Heart right ventricle (tissue), 16 donors: ENCODE measurements at regions not wholly inside any gene's neighbourhood (a gene's known extent, or its start where the extent isn't known, plus 50 kb on each side); places are given as distances from the start of the nearest gene placed in this dataset.
"Not testable (repeated sequence)": the region's sequence is repeated elsewhere in the genome, so short reads cannot be mapped to it uniquely, and the experiment has no call there.

ENCODE experiments used
- ATAC-seq, 8 donors: fragments of 200-7000 bp; cut with Tn5 transposase; one replicate each; pipeline ENCODE4 v1.9.1; 2020; ENCODE audit warnings: mild to moderate bottlenecking in 8 of 8, moderate library complexity in 8 of 8, moderate number of reproducible peaks in 1 of 8
- DNase-seq, 2 donors: peaks; one replicate each; pipeline ENCODE4 v3.0.0-alpha.2; 2020
- H3K27ac ChIP-seq, 10 donors: fragments of 200-600 bp; sonication (generic) in 2 of 10; one replicate each; pipeline versions ENCODE4 v1.5.0 to v1.8.0; 2020 to 2022; ENCODE audit warnings: mild to moderate bottlenecking in 3 of 10
- H3K27me3 ChIP-seq, 7 donors: fragments of 200-600 bp; one replicate each; pipeline ENCODE4 v1.8.0; 2021 to 2022; ENCODE audit warnings: mild to moderate bottlenecking in 2 of 7
- H3K36me3 ChIP-seq, 9 donors: fragments of 200-600 bp; sonication (generic) in 1 of 9; one replicate each; pipeline versions ENCODE4 v1.5.0 to v1.8.0; 2020 to 2022; ENCODE audit warnings: mild to moderate bottlenecking in 2 of 9
- H3K4me1 ChIP-seq, 9 donors: fragments of 200-600 bp; sonication (generic) in 1 of 9; one replicate each; pipeline versions ENCODE4 v1.5.0 to v1.8.0; 2020 to 2022; ENCODE audit warnings: mild to moderate bottlenecking in 4 of 9
- H3K4me3 ChIP-seq, 10 donors: fragments of 200-600 bp; sonication (generic) in 2 of 10; one replicate each; pipeline versions ENCODE4 v1.5.0 to v1.8.0; 2020 to 2022; ENCODE audit warnings: mild to moderate bottlenecking in 7 of 10, moderate library complexity in 2 of 10
- H3K9me3 ChIP-seq, 11 donors: fragments of 200-600 bp in 10 of 11; sonication (generic) in 2 of 11; one replicate each; pipeline versions ENCODE4 v1.5.0 to v1.8.0; 2013 to 2022; ENCODE audit warnings: mild to moderate bottlenecking in 2 of 11, control low read depth in 1 of 11, moderate library complexity in 1 of 11
- WGBS, 2 donors: extraction: QIAGEN DNeasy Blood & Tissue Kit; methylation state at CpG; one replicate each; pipeline ENCODE4 v1.1.7; 2013; ENCODE audit warnings: inconsistent platforms in 1 of 2; 5-methylcytosine and 5-hydroxymethylcytosine counted together
- intact Hi-C, 10 donors: fragments of 100-400 bp; cut with DNase I; formaldehyde crosslinking; loops; one replicate each; pipeline versions ENCODE4 v1.11.1 to v1.14.2; 2022
- TF ChIP-seq, protein P1 (sequence below), 9 donors: fragments of 200-600 bp; sonication (generic) in 2 of 9; IDR thresholded peaks; one replicate each; pipeline versions ENCODE4 v1.5.0 to v1.8.0; 2021 to 2022; ENCODE audit warnings: antibody characterized with exemption in 9 of 9, mild to moderate bottlenecking in 5 of 9, moderate library complexity in 1 of 9
- donor health status: Arrhythmogenic right ventricular cardiomyopathy.
- donor health status: ischemic (EF 13 %, LVEDD 7.1; RV severe dilation, severe dysfunction).
- donor health status: healthy with polysubstance abuse.
- donor health status: DM: no; HTN: yes; CAD: no.
- donor health status: DM: no; HTN: no; CAD: no.
- donor health status: ischemic (EF 25% LVEDD 6.9; RV normal size, moderate dysfunction).
- donor health status: ischemic (EF 25% LVEDD 5.7; RV mildly dilated, moderate dysfunction).
- donor health status: healthy.
- donor health status: DM: yes; HTN: yes; CAD: no.
- donor health status: Ischemic cardiomyopathy.
- donor health status: ischemic (EF 35%, LVEDD 5.7; RV mildly dilated, moderate dysfunction).
- donor health status: nonischemic (EF 11% LVEDD 7.7; RV severe dilation, severe dysfunction).
- donor health status: DM: yes; HTN: yes; CAD: no.
- donor health status: PGD.
- donor health status: ischemic (EF 29% LVEDD 5.4; RV normal size, mild dysfunction).
- donor health status: nonischemic (EF 23%, LVEDD 6.1; RV moderate dilation, normal function).

DNA sequence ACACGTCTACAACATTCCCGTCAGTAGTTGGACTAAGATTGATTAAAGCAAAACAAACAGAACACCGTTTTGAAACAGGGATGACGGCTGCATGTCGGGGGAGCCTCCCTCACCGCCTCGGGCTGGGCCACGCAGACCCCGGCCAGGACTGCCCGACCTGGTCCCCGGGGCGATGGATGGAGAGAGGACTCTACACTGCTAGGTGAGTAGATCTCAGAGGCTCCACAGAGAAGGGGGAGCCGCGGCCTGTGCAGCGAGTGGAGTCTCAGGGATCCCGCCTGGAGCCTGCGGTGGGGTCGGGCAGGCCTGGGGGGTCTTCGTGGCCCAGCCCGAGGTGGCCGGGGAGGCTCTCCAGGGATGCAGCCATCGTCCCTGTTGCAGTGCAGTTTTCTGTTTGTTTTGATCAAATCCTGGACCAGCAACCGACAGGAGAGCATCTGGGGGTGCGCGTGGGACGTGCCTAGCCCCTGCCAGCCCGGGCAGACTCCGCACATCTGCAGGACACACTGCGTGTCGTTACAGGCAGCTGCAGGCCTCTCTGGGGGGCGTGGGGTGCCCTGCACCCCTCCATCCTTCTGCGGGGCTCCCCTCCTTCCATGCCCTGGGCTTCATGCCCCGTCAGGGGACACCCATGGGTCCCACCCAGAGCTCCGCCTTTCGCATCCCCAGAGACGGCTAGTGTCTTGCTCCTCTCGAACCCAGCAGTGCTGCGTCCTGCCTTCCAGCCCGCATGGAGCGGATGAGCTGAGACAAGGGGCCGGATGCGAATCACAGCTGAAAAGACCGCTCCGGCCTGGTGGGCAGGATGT is 143.6 kb downstream of the RTP5 start:
- ATAC-seq (peak in 1 of 8 donors; percentile 61), DNase-seq (no peak)
- Histone ChIP-seq H3K36me3 (no peaks in the 10 kb centered on the region), H3K27ac (no peak overlapping the region), H3K27me3 (peaks cover 0 to 4% (median 0%) of the 10 kb centered on the region in 7 donors), H3K9me3 (peaks cover 0 to 5% (median 0%) of the 10 kb centered on the region in 11 donors), H3K4me1 (no peaks in the 10 kb centered on the region), H3K4me3 (no peak overlapping the region)
- WGBS, 2 donors = 78 to 84% methylated on average over 44 of the region's 44 CpGs
- intact Hi-C loops = no loop called here
- TF ChIP-seq, protein P1, sequence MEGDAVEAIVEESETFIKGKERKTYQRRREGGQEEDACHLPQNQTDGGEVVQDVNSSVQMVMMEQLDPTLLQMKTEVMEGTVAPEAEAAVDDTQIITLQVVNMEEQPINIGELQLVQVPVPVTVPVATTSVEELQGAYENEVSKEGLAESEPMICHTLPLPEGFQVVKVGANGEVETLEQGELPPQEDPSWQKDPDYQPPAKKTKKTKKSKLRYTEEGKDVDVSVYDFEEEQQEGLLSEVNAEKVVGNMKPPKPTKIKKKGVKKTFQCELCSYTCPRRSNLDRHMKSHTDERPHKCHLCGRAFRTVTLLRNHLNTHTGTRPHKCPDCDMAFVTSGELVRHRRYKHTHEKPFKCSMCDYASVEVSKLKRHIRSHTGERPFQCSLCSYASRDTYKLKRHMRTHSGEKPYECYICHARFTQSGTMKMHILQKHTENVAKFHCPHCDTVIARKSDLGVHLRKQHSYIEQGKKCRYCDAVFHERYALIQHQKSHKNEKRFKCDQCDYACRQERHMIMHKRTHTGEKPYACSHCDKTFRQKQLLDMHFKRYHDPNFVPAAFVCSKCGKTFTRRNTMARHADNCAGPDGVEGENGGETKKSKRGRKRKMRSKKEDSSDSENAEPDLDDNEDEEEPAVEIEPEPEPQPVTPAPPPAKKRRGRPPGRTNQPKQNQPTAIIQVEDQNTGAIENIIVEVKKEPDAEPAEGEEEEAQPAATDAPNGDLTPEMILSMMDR (IDR thresholded peaks at IDR 0.05) = no peak

DNA sequence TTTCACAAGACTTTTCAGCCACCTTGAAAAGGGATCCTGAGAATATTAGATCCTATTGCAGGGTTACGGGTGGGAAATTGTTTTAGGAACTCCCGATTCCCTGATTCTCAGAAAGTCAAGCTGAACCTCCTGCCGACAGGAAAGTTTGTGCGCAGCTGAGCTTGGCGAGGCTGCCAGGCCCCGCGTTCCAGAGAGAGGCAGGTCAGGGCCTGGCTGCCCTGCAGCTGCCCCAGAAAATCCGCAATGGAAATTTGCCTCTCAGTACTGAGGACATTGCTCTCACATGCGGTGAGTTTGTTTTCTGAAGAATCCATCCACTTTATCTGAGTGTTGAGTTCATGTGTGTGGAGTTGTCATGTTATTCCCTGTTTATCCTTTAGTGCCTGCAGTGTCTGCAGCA is 144.2 kb downstream of the RTP5 start:
- H3K4me3 ChIP-seq = no peak overlapping the region
- TF ChIP-seq, protein P1 (IDR thresholded peaks at IDR 0.05) = no peak
- WGBS, 2 donors = 82 to 83% methylated on average over 9 of the region's 9 CpGs
- H3K27ac ChIP-seq = no peak overlapping the region
- H3K4me1 ChIP-seq = no peaks in the 10 kb centered on the region
- no peak for ATAC-seq
- H3K36me3 ChIP-seq = no peaks in the 10 kb centered on the region
- intact Hi-C loops = no loop called here
- DNase-seq = no peak
- H3K27me3 ChIP-seq = peaks cover 0 to 4% (median 0%) of the 10 kb centered on the region in 7 donors
- peaks cover 0 to 5% (median 0%) of the 10 kb centered on the region in 11 donors for H3K9me3 ChIP-seq

DNA sequence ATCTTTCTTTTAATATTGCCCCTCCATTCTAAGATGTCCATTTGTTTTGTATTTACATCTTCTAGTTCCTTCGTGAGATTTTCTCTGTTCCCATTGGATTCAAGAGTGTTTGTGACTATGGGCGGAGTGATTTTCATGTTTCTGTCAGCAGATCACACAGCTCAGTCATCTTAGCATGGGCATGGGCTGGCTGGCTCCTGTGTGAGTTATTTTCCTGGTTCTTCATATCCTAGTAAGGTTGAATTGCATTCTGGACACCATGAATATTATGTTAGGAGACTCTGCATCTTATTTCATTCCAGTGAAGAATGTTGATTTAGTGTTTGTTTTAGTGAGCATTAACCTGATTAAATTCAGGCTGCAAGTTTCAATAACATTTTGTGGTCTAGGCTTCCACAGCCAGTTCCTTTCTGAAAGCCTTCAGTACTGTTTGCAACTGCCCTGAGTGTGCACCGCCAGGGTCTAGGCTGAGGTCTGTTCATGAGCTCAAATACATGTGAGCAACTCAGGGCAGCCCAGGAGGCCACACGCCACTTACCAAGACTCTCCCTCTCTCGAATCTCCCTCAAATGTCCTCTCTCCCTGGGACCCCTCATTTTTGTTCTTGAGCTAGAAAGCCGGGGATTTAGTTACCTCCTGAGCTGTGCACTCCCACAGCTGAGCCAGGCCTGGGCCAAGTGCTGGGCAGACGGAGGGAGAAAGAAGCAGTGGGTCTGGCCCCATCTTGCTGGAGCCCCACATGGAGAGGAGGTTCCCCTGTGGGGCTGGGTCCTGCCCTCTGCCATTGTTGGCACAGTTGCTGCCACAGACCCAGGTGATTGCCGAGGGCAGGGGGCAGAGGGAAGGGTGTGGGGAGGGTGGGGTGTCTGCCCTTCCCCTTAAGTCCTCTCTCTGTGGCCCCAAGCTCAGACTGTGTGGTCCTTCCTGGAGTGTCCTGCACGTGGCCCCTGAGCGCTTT is 145.9 kb downstream of the RTP5 start:
- H3K27me3 ChIP-seq = peaks cover 0 to 4% (median 0%) of the 10 kb centered on the region in 7 donors
- no peaks in the 10 kb centered on the region for H3K36me3 ChIP-seq
- H3K4me1 ChIP-seq = no peaks in the 10 kb centered on the region
- H3K27ac ChIP-seq = no peak overlapping the region
- peaks cover 0 to 5% (median 0%) of the 10 kb centered on the region in 11 donors for H3K9me3 ChIP-seq
- intact Hi-C loops = no loop called here
- ATAC-seq (no peak), DNase-seq (no peak)
- 80 to 88% methylated on average over 10 of the region's 10 CpGs for WGBS, 2 donors
- no peak overlapping the region for H3K4me3 ChIP-seq
- TF ChIP-seq, protein P1 (IDR thresholded peaks at IDR 0.05) = no peak

DNA sequence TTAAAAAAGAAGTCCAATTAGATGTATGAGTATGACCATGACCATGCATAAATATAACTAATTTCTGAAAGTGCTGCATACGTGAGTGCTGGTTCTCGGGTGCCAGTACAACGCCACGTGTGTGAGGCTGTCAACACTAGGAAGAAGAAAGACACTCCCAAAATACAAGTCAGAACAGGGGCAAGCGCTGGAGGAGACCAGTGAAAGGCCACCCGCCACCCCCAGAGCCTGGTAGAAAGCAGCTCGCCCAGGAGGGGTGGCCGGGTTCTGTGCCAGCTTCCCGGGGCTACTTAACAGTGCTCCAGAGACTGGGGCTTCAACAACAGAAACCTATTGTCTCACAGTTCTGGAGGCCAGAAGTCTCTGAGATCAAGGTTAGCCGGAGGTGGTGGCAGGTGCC is 147.6 kb downstream of the RTP5 start:
- ATAC-seq = no peak
- no peak overlapping the region for H3K4me3 ChIP-seq

DNA sequence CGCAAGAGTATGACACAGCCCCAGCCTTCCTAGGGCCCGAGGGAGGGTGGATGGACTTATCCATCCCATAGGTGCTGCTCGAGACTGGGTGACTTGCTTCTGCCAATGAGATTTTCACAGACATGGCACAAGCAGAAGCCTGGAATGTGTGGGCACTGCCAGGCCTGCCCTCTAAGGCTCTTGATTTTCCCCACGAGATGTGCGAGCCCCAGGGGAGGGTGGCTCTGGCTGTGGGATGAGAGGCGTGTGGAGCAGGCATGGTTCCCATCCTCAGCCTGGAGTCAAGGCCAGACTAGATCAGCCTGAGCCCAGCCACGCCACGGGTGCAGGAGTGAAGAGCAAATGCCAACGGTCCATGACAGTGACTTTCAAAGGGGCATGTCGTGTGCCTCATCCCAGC is 148.9 kb downstream of the RTP5 start:
- ATAC-seq, DNase-seq: not testable (repeated sequence)

More for the DNA sequence above, 147.6 kb downstream of the RTP5 start:
- intact Hi-C loops = no loop called here
- H3K9me3 ChIP-seq = no peaks in the 10 kb centered on the region
- TF ChIP-seq, protein P1 (IDR thresholded peaks at IDR 0.05) = no peak
- no peaks in the 10 kb centered on the region for H3K36me3 ChIP-seq
- no peak for DNase-seq
- no peak overlapping the region for H3K27ac ChIP-seq
- H3K4me1 ChIP-seq = no peaks in the 10 kb centered on the region
- whole genome bisulfite sequencing, 2 donors = 86 to 89% methylated on average over 10 of the region's 10 CpGs
- peaks cover 0 to 4% (median 0%) of the 10 kb centered on the region in 7 donors for H3K27me3 ChIP-seq

More for the DNA sequence above, 148.9 kb downstream of the RTP5 start:
- H3K27ac ChIP-seq, intact Hi-C loops, H3K4me3 ChIP-seq, H3K4me1 ChIP-seq, H3K36me3 ChIP-seq, H3K9me3 ChIP-seq: not testable (repeated sequence)
- 75 to 87% methylated on average over 10 of the region's 10 CpGs for WGBS, 2 donors
- H3K27me3 ChIP-seq = peaks cover 0 to 11% (median 0%) of the 10 kb centered on the region in 7 donors
